ENCODE measurements at regions not wholly inside any gene's neighbourhood (a gene's known extent, or its start where the extent isn't known, plus 50 kb on each side); places are given as distances from the start of the nearest gene placed in this dataset.

DNA sequence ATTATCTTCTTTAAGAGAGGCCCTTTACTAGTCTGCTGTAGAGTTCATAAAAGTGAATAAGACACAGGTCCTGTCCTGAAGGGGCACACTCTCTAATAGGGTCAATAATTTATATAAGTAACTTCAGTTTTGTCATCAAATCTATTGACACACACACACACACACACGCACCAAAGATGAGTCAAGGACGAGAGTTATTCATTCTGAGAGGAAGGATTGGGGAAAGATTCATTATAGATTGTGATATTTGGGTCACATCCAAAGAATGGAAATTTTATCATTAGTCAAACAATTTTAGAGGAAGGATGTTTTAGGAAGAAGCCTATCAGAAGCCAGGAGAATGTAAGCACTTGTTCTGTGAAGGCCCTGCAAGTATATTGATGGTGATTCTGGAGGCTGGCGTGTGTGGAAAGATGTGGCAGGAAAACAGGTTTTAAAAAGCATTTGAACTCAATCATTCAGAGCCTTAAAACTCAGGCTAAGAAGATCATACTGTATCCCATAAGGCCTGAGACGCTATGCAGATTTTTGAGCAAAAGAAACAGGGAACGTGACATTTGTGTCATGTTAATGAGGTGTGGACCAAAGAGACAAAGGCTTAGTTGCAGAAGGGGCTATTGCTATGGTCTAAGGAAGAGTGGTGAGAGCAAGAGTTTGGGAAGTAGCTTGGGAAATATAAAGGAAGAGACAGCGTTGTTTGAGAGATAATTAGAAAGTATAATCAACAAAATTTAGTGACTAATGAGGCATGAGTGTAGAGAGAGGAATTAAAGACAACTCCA lies 161.4 kb upstream of the PREP start:
- TF ChIP-seq YY1 (IDR thresholded peaks at IDR 0.05; ENCODE audit: insufficient read depth, insufficient read length): no peak
- no peak for TF ChIP-seq ZNF274 (IDR thresholded peaks at IDR 0.05; ENCODE audit: low read depth, low read length)
- no peak for TF ChIP-seq SUZ12 (IDR thresholded peaks at IDR 0.05; ENCODE audit: extremely low read depth, insufficient read depth, insufficient read length)
